HG03469 (cell line): ENCODE measurements at regions not wholly inside any gene's neighbourhood (a gene's known extent, or its start where the extent isn't known, plus 50 kb on each side); places are given as distances from the start of the nearest gene placed in this dataset.

Experiments
- ATAC-seq: cut with Tn5 transposase; IDR thresholded peaks from one replicate; pipeline ENCODE4 v1.9.1; 2021; ENCODE audit warnings: mild to moderate bottlenecking, moderate library complexity, moderate number of reproducible peaks; ENCODE audit not compliant: unreplicated experiment

DNA sequence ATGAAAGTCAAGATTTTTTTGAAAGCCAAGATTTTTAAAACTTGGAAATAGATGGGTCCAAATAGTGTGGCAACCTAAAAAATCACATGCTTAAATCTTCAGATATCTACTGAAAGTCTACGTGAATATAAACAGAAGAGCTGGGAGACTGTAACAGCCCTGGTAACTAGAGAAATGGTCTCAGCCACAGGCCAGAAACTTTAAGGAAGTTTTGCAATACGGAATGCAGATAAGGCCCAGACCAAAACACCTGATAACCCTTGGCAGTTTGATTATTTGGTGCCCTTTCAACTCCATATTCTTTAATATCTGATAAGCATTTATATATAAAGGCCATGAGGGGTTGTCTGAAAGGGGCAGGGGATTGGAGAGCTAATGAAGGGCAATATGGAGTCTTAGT is 537.3 kb upstream of the TGFBR2 start:
- no peak for ATAC-seq

DNA sequence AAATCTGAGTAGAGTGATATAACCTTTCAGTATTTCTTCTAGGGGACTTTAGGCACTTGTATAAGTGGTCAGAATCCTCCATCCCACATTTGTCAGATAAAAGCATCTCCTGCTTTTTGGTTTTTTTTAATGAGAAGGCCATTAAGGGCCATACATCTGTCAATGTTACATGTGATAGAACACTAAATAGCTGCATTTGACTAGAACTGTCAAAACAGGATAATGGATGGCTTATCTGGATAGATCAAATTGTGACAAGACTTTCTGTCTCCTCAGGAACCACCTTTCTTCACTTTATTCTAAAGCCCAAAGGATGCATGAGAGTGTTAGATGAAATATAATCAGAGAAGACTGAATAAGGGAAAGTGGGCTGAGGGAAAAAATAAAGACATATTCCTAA is 533.4 kb upstream of the TGFBR2 start:
- no peak for ATAC-seq

DNA sequence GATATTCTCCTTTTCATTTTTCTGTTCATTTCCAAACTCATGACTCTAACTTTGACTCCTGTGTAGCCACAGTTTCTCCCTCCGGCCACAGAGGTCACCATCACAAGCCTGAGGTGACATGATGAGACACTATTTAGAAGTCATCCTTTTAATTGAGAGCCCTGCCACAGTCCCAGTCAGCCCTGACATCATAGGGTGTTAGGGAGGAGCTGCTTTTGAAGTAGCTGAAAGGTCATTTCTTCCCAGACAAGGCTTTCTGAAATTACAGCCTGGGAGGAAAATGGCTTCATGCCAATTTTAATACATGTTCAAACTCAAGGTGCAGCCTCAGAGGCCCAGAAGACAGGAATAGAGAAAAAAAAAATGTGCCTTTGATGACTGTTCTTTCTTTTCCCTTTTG is 532.8 kb upstream of the TGFBR2 start:
- no peak for ATAC-seq

DNA sequence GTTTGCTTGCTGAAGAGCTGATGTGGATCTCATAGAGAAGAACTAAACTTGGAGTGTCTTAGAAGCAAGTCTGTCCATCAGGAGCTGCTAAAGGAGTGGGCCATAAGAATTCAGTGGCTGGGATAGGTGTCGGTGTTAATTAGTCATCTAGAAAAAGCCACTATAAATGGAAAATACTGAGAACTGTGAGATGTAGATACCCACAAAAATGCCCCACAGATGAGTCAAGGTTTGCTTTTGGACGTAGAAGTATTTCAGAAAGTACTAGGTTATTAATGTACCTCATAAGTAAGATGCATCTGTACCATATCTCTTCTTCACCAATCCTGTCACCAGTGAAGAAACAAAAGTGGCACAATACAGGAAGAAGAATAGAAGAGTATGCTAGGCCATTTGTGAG is 530.9 kb upstream of the TGFBR2 start:
- ATAC-seq, result no peak

DNA sequence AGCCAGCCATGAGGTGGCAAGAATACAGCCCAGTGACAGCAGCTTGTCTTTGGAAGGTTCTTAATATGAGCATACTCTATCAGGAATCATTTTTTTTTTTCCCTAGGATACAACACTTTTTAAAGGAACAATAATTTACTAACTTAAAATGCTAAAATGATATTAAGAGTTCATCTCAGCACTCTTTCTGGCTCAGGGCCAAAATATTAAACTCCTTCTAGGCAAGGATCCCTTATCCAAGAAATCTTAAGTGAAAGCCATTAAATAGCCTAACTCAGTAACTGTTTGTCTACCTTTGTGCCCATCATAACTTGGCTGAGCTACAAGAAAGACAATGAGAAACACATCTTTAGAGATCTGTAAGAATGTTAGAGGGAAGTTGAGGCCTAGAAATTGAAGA is 529.5 kb upstream of the TGFBR2 start:
- no peak for ATAC-seq

DNA sequence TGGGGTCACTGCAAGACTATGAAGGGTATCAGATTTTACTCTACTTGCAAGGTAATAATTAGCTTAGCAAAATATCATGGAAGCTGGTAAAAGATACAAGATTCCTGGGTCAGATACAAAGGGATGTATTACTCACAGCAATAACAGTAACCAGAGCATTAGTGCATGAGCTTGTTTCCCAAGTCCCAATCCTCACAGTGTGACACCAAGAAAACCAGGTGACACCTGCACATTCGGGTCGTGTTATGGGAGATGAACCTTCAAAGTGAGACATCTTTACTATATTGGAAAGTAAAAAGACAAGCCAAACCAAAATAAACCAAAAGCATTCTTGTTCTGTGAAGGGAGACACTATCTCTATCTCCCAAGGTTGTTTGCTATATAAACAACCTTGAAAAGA is 528.7 kb upstream of the TGFBR2 start:
- ATAC-seq, result no peak

DNA sequence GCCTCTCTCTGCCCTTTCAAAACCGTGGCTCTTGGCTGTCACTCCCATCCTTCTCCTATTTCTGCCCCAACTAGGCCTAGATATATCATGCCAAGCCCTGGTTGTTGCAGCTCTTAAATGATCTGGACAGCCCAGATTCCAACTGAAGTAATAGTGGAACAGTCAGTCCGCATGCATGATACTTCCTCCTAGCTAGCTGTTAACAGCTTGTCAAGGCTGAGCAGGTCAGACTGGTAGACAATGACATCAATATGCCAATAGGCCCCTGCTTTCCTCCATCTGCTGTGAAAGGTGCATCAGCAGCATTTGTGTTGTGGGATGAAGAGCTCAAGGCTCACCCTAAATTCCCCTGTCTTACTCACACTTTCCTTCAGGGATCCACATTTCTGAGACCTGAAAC is 527.7 kb upstream of the TGFBR2 start:
- no peak for ATAC-seq

DNA sequence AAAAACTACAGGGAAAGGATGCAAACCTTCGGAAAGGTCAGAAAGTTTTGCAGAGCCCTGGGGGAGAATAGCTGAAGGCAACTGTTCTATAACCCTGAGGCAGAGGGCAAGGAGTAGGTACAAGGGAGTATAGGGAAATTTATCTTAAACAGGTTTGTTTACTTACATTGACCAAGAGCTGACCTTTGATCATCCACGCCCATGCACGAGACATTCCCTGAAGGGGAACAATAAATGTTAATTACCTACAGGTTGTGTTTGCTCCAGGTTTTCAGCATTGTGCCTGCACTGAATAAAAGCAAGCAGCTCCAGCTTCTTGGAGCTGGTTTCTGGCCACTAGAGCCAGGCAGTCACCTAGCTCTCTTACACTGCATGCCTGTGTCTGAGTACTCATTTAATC is 524.5 kb upstream of the TGFBR2 start:
- no peak for ATAC-seq

DNA sequence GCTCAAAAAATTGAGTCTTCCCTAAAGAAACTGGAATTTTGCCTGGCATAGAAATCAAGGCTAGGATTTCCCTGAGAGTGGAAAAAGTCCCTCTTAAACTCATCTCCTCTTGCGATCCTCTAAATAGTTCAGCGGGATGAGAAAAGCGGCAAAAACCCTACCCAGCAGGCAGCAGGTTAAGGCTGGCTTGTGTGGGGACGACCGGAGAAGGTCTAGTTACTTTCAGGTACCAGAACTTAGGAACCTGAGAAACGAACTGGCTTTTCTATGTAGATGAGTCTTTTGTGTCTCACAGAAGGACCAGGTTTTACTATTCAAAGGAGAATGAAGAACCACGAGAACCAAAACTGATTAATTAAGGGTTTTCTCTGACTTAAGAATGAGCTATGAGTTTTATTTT is 523.7 kb upstream of the TGFBR2 start:
- ATAC-seq, result no peak

DNA sequence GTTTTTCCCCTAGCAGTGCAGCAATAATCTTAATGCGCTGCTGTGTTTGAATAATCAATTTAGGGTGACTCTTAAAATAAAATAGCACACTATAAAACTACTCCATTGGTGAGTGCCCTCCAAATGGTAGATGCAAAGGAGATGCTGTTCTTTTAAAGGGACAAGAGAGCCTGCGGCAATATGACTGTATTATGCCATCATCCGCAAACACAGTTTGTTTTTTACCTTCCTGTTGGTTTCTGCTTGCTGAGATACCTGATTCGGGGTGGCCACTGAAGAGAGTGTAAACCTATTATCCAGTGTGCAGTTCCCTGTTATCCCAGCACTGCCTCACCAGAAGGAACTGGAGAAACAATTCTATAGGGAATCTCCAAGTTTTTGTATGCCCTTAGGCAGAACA is 523.1 kb upstream of the TGFBR2 start:
- ATAC-seq, result no peak

DNA sequence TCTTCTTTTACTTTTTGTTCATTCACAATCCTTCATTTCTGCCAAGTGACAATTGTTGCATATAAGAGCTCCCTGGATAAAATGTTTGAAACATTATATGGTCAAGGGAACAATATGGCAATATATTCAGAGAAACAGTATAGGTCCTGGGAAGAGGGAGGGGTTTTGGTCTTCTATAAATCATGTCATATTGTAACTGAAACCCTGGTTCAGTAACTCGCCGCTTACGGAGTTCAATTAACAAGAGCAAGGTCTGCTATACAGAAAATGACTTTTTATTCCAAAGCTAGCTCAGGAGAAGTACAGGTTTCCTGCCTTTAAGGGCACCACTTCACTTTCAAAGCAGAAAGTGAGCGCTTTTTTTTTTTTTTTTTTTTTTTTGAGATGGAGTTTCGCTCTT is 522.1 kb upstream of the TGFBR2 start:
- no peak for ATAC-seq

DNA sequence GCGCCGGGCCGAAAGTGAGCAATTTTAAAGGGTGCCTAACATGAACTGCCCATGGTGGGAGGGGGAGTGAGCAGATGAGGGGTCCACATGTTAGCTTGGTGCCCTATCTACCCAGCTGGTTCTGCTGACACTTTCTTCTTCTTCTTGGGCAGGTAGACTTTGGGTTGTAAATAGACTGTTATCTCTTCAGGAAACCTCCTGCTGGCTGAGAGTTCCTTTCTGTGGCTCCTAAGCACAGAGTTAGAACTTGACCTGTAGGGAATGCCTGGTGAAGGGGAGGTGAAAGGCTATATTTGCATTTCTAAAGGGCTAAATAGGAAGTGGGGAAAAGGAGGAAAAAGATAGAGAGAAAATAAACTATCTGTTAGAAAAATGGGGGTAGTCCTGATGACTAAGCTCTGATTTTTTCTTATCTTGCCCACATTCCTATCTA is 521.4 kb upstream of the TGFBR2 start:
- ATAC-seq, result no peak

DNA sequence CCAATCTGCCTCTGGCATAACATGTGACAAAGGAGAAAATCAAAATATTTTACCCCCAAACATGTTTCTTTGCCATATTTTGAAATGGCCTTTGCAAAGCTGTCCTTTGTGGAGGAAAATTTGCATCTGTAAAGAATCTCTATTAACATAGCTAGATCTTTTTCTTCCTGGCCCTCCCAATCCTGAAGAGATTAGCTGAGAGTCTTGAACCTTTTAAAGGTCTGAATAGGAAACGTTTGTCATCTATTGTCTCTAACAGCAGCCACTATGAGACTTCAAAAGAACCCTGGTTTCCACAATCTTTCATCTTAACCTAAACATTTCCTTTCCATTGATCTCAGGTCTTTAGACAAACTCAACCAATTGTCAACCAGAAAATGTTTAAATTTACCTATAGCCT is 520.9 kb upstream of the TGFBR2 start:
- no peak for ATAC-seq

DNA sequence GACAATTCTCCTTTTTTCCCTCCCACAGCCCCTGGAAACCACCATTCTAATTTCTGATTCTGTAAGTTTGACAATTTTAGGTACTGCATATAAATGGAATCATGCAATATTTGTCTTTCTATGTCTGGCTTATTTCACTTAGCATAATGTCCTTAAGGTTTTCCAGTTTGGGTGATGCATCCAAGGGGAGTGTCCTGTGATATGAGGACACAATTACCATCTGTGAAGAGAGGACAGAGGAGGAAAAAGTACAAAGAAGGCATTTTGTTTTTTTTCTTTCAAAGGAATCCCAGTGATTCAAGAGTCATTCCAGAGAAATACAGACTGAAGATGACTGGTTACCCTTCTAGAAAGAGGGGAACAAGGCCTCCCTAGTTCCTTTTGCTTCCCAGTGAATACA is 514.7 kb upstream of the TGFBR2 start:
- no peak for ATAC-seq

DNA sequence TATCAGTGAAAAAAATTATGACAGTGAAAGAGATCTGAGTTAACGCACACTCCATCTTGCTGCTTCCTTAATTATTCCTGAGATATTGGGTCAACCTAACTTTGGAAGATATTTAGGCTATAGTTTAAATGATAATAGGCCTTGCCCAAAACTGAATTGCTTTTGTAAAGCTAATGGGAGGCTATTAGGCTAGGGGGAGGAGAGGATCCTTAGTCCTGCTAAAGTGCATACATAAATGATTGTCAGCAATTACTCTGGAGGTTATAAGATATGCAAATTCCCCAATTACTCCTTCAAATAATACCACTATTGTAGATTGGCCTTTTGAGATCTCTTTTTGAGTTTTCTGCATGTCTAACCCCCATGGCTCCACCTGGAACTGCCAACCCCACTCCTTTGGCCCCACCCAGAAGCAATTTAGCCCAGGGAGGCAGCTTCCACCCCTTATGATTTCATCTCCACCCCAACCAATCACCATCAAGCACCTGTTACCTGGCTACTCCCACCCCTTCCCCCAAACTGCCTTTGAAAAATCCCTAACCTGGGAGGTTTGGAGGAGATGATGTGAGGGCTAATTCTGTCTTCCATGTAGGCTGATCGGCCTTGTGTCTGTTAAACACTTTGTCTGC is 509.3 kb upstream of the TGFBR2 start:
- ATAC-seq, result no peak

DNA sequence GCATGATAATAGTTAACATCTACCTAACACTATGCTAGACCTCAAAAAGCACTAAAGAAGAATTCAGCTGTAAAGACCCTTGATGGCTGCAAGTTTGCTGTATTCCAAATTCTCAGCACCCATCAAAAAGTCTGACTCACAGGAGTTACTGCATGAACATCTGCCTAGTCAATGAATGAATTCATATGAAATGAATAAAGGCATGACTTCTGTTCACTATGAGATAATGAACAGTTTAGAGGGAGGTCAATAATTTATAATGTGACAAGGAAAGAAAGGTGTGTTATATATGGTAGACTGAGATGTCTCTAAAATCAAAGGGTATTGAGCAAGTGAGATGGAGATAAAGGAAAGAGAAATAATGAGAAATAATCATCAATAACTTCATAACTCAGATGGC is 508.2 kb upstream of the TGFBR2 start:
- no peak for ATAC-seq

DNA sequence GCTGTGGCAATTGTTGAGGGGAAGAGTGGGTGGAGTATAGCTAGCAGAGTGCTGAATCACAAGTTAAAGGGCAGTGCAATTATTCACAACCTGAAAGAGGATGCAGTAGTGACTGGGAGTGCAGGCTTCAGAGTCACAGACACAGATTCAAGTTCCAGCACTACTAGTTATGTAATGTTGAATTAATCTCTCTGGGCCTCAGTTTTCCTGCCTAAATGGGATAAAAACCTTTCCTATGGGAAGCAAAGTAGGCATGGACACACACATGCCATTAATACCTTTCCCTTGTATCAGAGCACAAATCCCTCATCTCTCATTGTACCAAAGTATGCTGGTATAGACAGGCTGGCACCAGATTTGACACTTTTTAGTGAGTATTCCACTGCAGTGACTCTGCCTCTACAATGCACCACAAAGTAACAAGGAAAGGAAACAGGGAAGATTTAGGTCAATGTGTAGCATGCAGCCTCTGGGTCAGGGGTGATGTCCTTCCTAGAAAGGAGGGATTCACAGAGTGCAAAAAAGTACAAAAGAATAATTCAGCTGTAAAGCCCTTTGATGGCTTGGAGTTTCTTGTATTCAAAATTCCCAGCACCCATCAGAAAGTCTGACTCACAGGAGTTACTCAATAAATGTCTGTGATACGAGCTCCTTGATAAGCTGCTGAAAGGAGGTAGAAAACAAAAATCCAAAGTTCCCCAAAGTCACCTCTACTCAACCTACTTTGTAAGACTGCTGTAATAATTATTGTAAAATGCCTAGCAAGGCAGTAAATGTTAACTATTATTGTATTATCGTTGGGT is 507.5 kb upstream of the TGFBR2 start:
- no peak for ATAC-seq

DNA sequence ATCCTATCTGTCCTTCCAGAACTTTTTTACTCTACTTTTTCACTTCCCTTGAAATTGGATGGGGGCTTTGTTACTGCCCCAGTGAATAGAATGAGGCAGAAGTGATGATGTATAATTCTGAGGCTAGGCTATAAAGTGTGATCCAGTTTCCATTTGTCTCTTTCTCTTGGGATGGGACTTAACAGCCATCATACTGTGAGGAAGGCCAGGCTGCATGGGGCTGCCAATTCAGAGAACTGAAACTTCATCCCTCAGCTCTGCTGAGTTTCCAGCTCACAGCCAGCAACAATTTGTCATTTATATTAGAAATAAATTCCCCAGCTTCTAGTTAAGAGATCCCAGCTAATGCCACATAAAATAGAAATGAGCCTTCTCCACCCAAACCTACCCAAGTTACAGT is 504.0 kb upstream of the TGFBR2 start:
- no peak for ATAC-seq

DNA sequence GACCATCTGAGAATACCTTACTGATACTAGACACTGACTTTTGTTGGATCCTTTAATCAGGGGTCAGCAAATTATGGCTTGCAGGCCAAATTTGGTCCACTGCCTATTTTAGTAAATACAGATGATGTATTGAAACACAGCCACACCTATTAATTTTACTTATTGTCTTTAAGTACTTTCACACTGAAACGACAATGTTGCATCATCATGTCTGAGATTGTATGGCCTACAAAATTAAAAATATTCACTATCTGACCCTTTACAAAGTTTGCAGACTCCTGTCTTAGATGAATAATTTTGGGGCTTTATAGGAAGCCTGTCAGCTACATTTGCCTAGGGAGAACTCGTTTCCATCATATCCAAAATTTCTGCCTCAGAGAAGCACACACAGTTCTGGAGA is 503.2 kb upstream of the TGFBR2 start:
- ATAC-seq, result no peak

DNA sequence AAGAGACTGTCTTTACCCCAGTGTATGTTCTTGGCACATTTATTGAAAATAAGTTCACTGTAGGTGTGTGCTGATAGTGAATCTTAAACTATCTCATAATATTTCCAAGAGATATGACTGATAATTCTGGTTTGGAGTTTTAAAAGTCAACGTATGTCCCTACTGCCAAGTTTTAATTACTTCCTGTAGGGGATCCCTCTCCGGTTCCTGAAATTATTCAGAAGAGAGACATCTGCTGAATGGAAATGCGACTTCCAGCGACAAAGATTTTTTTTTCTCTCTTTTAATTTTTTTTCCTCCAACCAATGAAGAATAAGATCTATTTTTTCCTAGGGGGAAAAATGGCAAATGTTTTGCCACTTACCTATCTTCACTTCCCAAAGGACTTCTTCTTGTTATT is 498.9 kb upstream of the TGFBR2 start:
- ATAC-seq, result no peak

DNA sequence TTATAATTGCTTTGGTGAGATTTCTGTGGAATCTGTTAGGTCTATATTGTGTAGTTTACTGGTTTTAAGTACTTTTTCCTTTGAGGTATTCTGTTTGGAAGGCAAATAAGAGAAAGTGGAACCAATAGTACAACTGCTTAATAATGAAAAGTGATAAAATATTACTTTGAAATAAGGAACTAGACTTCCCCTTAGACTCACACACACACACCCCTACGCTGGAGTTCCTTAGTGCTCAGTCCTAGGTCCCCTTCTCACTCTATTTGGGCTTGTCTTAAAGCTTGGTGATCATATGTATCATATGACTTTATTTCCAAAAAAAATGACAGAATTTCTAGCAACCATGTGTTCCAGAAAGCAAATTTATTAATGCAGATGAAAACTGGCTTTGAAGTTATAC is 494.0 kb upstream of the TGFBR2 start:
- no peak for ATAC-seq

DNA sequence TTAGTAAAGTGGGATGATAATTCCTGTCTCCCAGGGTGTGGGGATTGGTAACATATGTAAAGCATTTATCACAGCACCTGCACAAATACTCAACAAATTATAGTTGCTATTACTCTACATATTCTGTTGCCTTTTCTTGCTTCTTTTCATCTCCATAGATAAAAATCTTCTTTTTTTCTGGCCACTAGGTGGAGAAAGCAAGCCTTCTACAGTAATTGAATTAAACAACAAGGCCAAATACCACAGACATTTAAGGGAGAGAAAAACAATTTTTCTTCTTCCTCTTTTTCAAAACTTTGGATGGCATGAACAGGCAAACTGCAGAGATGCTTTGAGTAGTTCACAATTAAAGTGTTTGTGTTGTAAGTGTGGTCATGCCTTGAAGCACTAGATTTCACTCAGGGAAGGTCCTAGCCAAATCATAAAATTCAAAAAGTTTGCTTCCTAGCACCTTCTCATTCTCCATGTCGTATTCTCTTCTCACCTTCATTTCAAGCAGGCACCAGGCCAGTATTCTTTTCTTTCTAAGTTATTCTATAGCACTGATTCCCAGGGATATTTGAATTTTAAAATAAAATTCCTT is 493.4 kb upstream of the TGFBR2 start:
- no peak for ATAC-seq
